NT2/D1 (cell line): ENCODE measurements at regions not wholly inside any gene's neighbourhood (a gene's known extent, or its start where the extent isn't known, plus 50 kb on each side); places are given as distances from the start of the nearest gene placed in this dataset.

Source experiments
- DNase-seq: peaks from one replicate; pipeline ENCODE4 v3.0.0-alpha.2; 2011; ENCODE audit warnings: low read depth, low spot score
- H3K27me3 ChIP-seq: 2 replicates; pipeline ENCODE4 v1.6.0; 2011; ENCODE audit warnings: mild to moderate bottlenecking; ENCODE audit not compliant: insufficient read length, insufficient read depth
- H3K36me3 ChIP-seq: 2 replicates; pipeline ENCODE4 v1.6.1; 2011; ENCODE audit warnings: mild to moderate bottlenecking, low read length, mixed read lengths; ENCODE audit not compliant: insufficient read depth, insufficient read length
- H3K4me1 ChIP-seq: 2 replicates; pipeline ENCODE4 v1.5.1; 2011; ENCODE audit not compliant: insufficient read depth, insufficient read length
- H3K4me3 ChIP-seq: 2 replicates; pipeline ENCODE4 v1.5.1; 2011; ENCODE audit warnings: low read depth; ENCODE audit not compliant: insufficient read length
- H3K9ac ChIP-seq: 2 replicates; pipeline ENCODE4 v1.6.0; 2011; ENCODE audit warnings: low read depth; ENCODE audit not compliant: insufficient read length
- H3K9me3 ChIP-seq: 2 replicates; pipeline ENCODE4 v1.5.1; 2011; ENCODE audit warnings: mild to moderate bottlenecking, low read length; ENCODE audit not compliant: insufficient read depth
- SUZ12 ChIP-seq: IDR thresholded peaks from 2 replicates; pipeline ENCODE4 v1.6.1; 2011; ENCODE audit not compliant: insufficient read length, insufficient read depth; ENCODE audit errors: extremely low read depth
- YY1 ChIP-seq: IDR thresholded peaks from 2 replicates; pipeline ENCODE4 v1.6.1; 2011; ENCODE audit not compliant: insufficient read length, insufficient read depth
- ZNF274 ChIP-seq: IDR thresholded peaks from 2 replicates; pipeline ENCODE4 v1.6.1; 2011; ENCODE audit warnings: mild to moderate bottlenecking, low read depth, low read length

GRCh38 chr1:165147799-165148198 is 208.7 kb downstream of the LMX1A start:
- no peak for DNase-seq
- H3K9me3 ChIP-seq, result no peaks in the 10 kb centered on the region
- H3K4me3 ChIP-seq, result no peak overlapping the region
- no peak overlapping the region for H3K9ac ChIP-seq
- no peak for TF ChIP-seq SUZ12
- no peak for TF ChIP-seq ZNF274
- TF ChIP-seq YY1, result no peak
- H3K36me3 ChIP-seq, result no peaks in the 10 kb centered on the region
- peaks cover 9% of the 10 kb centered on the region for H3K27me3 ChIP-seq
- H3K4me1 ChIP-seq, result no peaks in the 10 kb centered on the region

GRCh38 chr1:165144757-165145397 is 211.6 kb downstream of the LMX1A start:
- Histone ChIP-seq H3K4me3 (no peak overlapping the region), H3K9me3 (no peaks in the 10 kb centered on the region), H3K27me3 (peaks cover 26% of the 10 kb centered on the region), H3K36me3 (no peaks in the 10 kb centered on the region), H3K4me1 (no peaks in the 10 kb centered on the region), H3K9ac (no peak overlapping the region)
- peak; percentile 72 for DNase-seq
- no peak for TF ChIP-seq ZNF274
- no peak for TF ChIP-seq YY1
- no peak for TF ChIP-seq SUZ12

GRCh38 chr1:165143437-165144065 is 213.0 kb downstream of the LMX1A start:
- H3K36me3 ChIP-seq, result no peaks in the 10 kb centered on the region
- H3K9ac ChIP-seq, result no peak overlapping the region
- H3K4me1 ChIP-seq, result no peaks in the 10 kb centered on the region
- no peak for TF ChIP-seq YY1
- no peak for TF ChIP-seq ZNF274
- TF ChIP-seq SUZ12, result no peak
- H3K4me3 ChIP-seq, result no peak overlapping the region
- H3K27me3 ChIP-seq, result peaks cover 28% of the 10 kb centered on the region
- no peak for DNase-seq
- H3K9me3 ChIP-seq, result no peaks in the 10 kb centered on the region

- H3K9ac ChIP-seq, result no peak overlapping the region
- no peaks in the 10 kb centered on the region for H3K36me3 ChIP-seq
- H3K9me3 ChIP-seq, result no peaks in the 10 kb centered on the region
- DNase-seq, result no peak
- TF ChIP-seq YY1 (no peak), SUZ12 (no peak), ZNF274 (no peak)
- no peaks in the 10 kb centered on the region for H3K4me1 ChIP-seq
- H3K4me3 ChIP-seq, result no peak overlapping the region
- peaks cover 20% of the 10 kb centered on the region for H3K27me3 ChIP-seq
Observed at GRCh38 chr1:165138960-165139359, 217.6 kb downstream of the LMX1A start.

GRCh38 chr1:165137551-165138316 is 218.8 kb downstream of the LMX1A start:
- H3K36me3 ChIP-seq, result no peaks in the 10 kb centered on the region
- DNase-seq, result no peak
- peaks cover 19% of the 10 kb centered on the region for H3K27me3 ChIP-seq
- H3K9me3 ChIP-seq, result no peaks in the 10 kb centered on the region
- H3K9ac ChIP-seq, result no peak overlapping the region
- TF ChIP-seq SUZ12, result no peak
- no peak for TF ChIP-seq ZNF274
- no peak for TF ChIP-seq YY1
- H3K4me1 ChIP-seq, result no peaks in the 10 kb centered on the region
- no peak overlapping the region for H3K4me3 ChIP-seq

GRCh38 chr1:165134431-165134830 is 222.1 kb downstream of the LMX1A start:
- no peaks in the 10 kb centered on the region for H3K27me3 ChIP-seq
- TF ChIP-seq SUZ12, result no peak
- TF ChIP-seq YY1, result no peak
- no peak for TF ChIP-seq ZNF274

GRCh38 chr1:165129568-165130164 is 226.8 kb downstream of the LMX1A start:
- no peaks in the 10 kb centered on the region for H3K27me3 ChIP-seq
- no peaks in the 10 kb centered on the region for H3K36me3 ChIP-seq
- H3K4me3 ChIP-seq, result no peak overlapping the region
- no peak overlapping the region for H3K9ac ChIP-seq
- no peaks in the 10 kb centered on the region for H3K4me1 ChIP-seq
- no peaks in the 10 kb centered on the region for H3K9me3 ChIP-seq
- DNase-seq, result peak; percentile 88
- TF ChIP-seq SUZ12 (no peak), YY1 (no peak), ZNF274 (no peak)

More at GRCh38 chr1:165134431-165134830, 222.1 kb downstream of the LMX1A start:
- no peak overlapping the region for H3K4me3 ChIP-seq
- H3K9me3 ChIP-seq, result no peaks in the 10 kb centered on the region
- H3K4me1 ChIP-seq, result no peaks in the 10 kb centered on the region
- DNase-seq, result no peak
- no peaks in the 10 kb centered on the region for H3K36me3 ChIP-seq
- H3K9ac ChIP-seq, result no peak overlapping the region
